ENCODE measurements at regions not wholly inside any gene's neighbourhood (a gene's known extent, or its start where the extent isn't known, plus 50 kb on each side); places are given as distances from the start of the nearest gene placed in this dataset.

GRCh38 chr13:97142452-97142851, 79.7 kb upstream of the MBNL2 start:
- TF ChIP-seq CTCF (IDR thresholded peaks at IDR 0.05) = no peak
- TF ChIP-seq POLR2A (IDR thresholded peaks at IDR 0.05) = no peak
- TF ChIP-seq POLR2AphosphoS5 (IDR thresholded peaks at IDR 0.05) = no peak
